ENCODE measurements at regions not wholly inside any gene's neighbourhood (a gene's known extent, or its start where the extent isn't known, plus 50 kb on each side); places are given as distances from the start of the nearest gene placed in this dataset.
A peak's percentile ranks its signal among the peaks of the same experiment; 100 is the strongest.

DNA sequence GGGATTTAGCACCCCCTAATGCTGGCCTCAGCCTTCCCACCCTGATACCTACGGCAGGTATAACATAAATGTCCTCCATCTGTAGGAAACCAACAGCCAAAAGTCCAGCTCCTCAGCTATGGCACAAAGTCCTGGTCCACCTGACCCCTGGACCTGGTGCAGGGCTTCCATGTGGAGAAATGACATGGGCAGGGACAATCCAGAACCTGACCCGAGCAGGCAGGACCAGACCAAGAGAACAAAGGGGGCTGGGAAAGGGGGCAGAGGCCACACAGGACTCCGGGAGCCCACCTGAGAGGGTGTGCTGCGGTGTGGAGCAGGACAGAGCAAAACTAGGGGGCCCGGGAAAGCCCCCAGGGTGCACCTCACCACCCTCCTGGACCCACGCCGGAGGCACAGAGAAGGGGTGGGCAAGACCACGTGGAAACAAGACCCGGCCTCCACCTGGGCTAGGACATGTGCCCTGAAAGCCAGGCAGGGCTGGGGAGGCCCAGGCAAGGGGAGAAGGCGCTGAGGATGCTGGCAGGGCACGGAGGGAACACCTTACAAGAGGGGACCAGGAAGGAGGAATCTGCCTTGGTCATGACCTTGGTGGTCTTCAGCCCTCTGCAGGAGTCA lies 368.9 kb downstream of the SHANK2 start:
- peak; percentile 72 for DNase-seq (ENCODE audit: insufficient read length, low spot score, missing footprints)
- Histone ChIP-seq H2AFZ (ENCODE audit: low read length) (no peak overlapping the region), H4K20me1 (ENCODE audit: insufficient read depth, low read length) (no peaks in the 10 kb centered on the region), H3K4me2 (ENCODE audit: insufficient read depth, low read length) (no peak overlapping the region), H3K36me3 (ENCODE audit: insufficient read depth, low read length) (no peaks in the 10 kb centered on the region), H3K27me3 (ENCODE audit: insufficient read depth, low read length) (no peaks in the 10 kb centered on the region), H3K4me1 (ENCODE audit: insufficient read depth, low read length) (no peaks in the 10 kb centered on the region), H3K27ac (ENCODE audit: low read depth, low read length) (no peak overlapping the region), H3K79me2 (ENCODE audit: insufficient read depth, low read length) (no peaks in the 10 kb centered on the region), H3K9me3 (ENCODE audit: low read depth, low read length) (no peaks in the 10 kb centered on the region), H3K4me3 (ENCODE audit: insufficient read depth, low read length) (no peak overlapping the region)
- TF ChIP-seq, protein P1, sequence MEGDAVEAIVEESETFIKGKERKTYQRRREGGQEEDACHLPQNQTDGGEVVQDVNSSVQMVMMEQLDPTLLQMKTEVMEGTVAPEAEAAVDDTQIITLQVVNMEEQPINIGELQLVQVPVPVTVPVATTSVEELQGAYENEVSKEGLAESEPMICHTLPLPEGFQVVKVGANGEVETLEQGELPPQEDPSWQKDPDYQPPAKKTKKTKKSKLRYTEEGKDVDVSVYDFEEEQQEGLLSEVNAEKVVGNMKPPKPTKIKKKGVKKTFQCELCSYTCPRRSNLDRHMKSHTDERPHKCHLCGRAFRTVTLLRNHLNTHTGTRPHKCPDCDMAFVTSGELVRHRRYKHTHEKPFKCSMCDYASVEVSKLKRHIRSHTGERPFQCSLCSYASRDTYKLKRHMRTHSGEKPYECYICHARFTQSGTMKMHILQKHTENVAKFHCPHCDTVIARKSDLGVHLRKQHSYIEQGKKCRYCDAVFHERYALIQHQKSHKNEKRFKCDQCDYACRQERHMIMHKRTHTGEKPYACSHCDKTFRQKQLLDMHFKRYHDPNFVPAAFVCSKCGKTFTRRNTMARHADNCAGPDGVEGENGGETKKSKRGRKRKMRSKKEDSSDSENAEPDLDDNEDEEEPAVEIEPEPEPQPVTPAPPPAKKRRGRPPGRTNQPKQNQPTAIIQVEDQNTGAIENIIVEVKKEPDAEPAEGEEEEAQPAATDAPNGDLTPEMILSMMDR (IDR thresholded peaks at IDR 0.05; ENCODE audit: extremely low read depth, low read depth, low read length), result no peak

DNA sequence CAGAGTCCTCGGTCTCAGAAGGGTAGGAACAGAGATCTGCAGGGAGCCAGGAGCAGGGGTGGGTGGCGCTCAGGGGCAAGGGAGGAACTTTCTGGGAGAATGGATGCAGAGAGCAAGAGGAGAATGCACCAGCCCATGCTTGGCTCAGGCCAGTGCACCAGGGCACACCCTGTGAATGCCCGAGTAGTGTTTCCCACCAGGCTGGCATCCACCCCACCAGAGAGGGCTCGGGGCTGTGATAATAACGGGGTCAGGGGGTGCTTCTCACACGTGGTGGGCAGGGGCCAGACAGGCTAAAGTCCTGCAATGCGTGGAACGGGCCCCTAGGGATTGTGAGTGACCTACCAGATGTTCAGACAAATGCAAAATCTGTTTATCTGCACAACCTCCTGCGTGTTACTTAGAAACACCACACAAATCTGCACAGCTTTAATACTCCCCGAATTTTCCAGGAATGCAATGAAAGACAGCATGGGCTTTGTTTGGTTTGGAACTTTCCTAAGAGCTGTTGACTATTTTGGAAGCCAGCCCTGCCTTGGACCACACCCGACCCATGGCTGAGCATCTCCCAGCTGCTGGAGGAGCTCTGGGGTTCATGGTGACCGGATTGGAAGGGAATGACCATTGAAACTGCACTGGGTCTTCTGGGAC lies 368.3 kb downstream of the SHANK2 start:
- no peaks in the 10 kb centered on the region for H3K4me1 ChIP-seq (ENCODE audit: insufficient read depth, low read length)
- H3K36me3 ChIP-seq (ENCODE audit: insufficient read depth, low read length), result no peaks in the 10 kb centered on the region
- no peak overlapping the region for H3K27ac ChIP-seq (ENCODE audit: low read depth, low read length)
- no peaks in the 10 kb centered on the region for H3K79me2 ChIP-seq (ENCODE audit: insufficient read depth, low read length)
- H2AFZ ChIP-seq (ENCODE audit: low read length), result no peak overlapping the region
- no peak overlapping the region for H3K4me3 ChIP-seq (ENCODE audit: insufficient read depth, low read length)
- H3K9me3 ChIP-seq (ENCODE audit: low read depth, low read length), result no peaks in the 10 kb centered on the region
- peak; percentile 73 for DNase-seq (ENCODE audit: insufficient read length, low spot score, missing footprints)
- no peaks in the 10 kb centered on the region for H3K27me3 ChIP-seq (ENCODE audit: insufficient read depth, low read length)
- H4K20me1 ChIP-seq (ENCODE audit: insufficient read depth, low read length), result no peaks in the 10 kb centered on the region
- TF ChIP-seq, protein P1 (IDR thresholded peaks at IDR 0.05; ENCODE audit: extremely low read depth, low read depth, low read length), result no peak
- H3K4me2 ChIP-seq (ENCODE audit: insufficient read depth, low read length), result no peak overlapping the region

DNA sequence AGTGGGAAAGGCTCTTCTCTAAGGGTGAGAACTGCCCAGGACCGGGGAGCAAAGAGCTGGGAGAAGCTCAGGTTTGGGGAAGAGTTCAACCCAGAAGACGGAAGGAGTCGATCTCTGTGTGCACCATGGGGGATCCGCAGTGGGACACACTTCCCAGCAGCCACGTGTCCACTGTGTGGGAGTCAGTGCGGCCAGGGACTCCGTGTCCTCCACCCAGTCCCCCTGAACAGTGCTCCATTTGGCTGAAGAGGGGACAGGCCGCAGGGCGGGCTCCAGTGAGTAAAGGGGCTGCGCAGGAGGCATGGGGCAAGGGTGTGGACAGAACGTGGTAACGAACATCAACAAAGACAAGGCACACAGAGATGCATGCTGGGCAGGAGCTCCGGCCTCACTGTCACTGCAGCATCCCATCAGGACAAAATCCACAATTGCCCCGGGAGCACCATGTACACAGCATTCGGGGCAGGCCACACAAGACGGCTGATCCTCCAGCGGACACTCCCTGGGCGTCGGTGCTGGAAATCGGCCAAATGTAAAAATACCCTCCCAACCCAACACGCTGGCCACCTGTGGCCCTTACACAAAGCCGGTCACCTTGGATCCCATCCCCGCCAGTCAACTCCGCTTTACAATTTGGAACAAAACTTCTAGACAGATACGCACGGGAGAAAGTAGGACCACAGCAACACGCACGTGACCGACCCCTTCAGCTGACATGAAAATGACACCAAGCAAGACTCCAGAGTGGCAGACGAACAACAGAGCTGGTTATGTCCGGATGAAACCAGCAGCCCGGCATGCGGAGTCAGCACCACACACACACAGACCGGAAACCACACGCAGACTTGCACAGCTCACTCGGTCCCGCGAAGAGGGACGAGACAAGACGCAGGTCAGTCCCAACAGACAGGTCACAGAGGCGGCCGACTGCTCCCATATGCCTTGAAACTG lies 366.8 kb downstream of the SHANK2 start:
- DNase-seq (ENCODE audit: insufficient read length, low spot score, missing footprints), result peak; percentile 80

More for the DNA sequence above, 366.8 kb downstream of the SHANK2 start:
- Histone ChIP-seq H4K20me1 (ENCODE audit: insufficient read depth, low read length) (no peaks in the 10 kb centered on the region), H3K36me3 (ENCODE audit: insufficient read depth, low read length) (no peaks in the 10 kb centered on the region), H2AFZ (ENCODE audit: low read length) (no peak overlapping the region), H3K4me2 (ENCODE audit: insufficient read depth, low read length) (peak overlapping the region; percentile 13), H3K79me2 (ENCODE audit: insufficient read depth, low read length) (no peaks in the 10 kb centered on the region), H3K4me1 (ENCODE audit: insufficient read depth, low read length) (no peaks in the 10 kb centered on the region), H3K27me3 (ENCODE audit: insufficient read depth, low read length) (no peaks in the 10 kb centered on the region), H3K4me3 (ENCODE audit: insufficient read depth, low read length) (no peak overlapping the region), H3K9me3 (ENCODE audit: low read depth, low read length) (no peaks in the 10 kb centered on the region), H3K27ac (ENCODE audit: low read depth, low read length) (no peak overlapping the region)
- TF ChIP-seq, protein P1 (IDR thresholded peaks at IDR 0.05; ENCODE audit: extremely low read depth, low read depth, low read length), result no peak

All from osteoblast (primary cell).